K562 (cell line): ENCODE measurements at regions not wholly inside any gene's neighbourhood (a gene's known extent, or its start where the extent isn't known, plus 50 kb on each side); places are given as distances from the start of the nearest gene placed in this dataset.

Experiments used
- ATAC-seq: fragments of 200-7000 bp; cut with Tn5 transposase; 3 replicates; pipeline ENCODE4 v1.9.1; 2020; ENCODE audit warnings: moderate library complexity
- BruUV-seq: library from RNA; stranded (reverse); fragments of 400-500 nt; replicated peaks from 2 replicates; lab custom pipeline; 2021; lab: Mats Ljungman, UMichigan
- CTCF ChIA-PET: fragments of 300-600 bp; formaldehyde crosslinking; extraction: SDS; loops from one replicate; lab custom pipeline; 2021; ENCODE audit warnings: low intra/inter-chr PET ratio; lab: Yijun Ruan, JAX
- POLR2A ChIA-PET: fragments of 300-600, 350-650 bp; sonication (Branson Sonifier 250); formaldehyde crosslinking; extraction: SDS; loops from one replicate; lab custom pipeline; 2021; ENCODE audit warnings: antibody characterized with exemption, inconsistent platforms; lab: Yijun Ruan, JAX
- DNase-seq, 4 experiments: peaks; one replicate each; pipeline versions ENCODE4 v3.0.0 to v3.0.0-alpha.2; 2011 to 2018; ENCODE audit warnings: low spot score in 3 of 4, mixed read lengths in 3 of 4; ENCODE audit errors: extremely low read depth in 1 of 4
- FAIRE-seq: peaks from 2 replicates; lab custom pipeline; 2011; peaks lifted over from hg19 to GRCh38; lab: Jason Lieb, UNC
- H2AFZ ChIP-seq: 2 replicates; pipeline ENCODE4 v1.6.0; 2011; ENCODE audit warnings: low read depth, low read length, control low read depth, inconsistent platforms
- H3K27ac ChIP-seq: fragments of 200-600 bp; 3 replicates; pipeline ENCODE4 v1.8.0; 2011; ENCODE audit warnings: low read depth, mild to moderate bottlenecking, control low read depth, inconsistent platforms, low read length, moderate library complexity, mixed read lengths; ENCODE audit errors: extremely low read depth
- H3K27me3 ChIP-seq, 2 experiments: fragments of 300-600 bp in 1 of 2; 2 replicates in 1 of 2; 3 replicates in 1 of 2; pipeline versions ENCODE4 v1.6.0 to v1.8.0; 2011; ENCODE audit warnings: inconsistent platforms in 2 of 2, low read length in 2 of 2, mild to moderate bottlenecking in 1 of 2, mixed read lengths in 1 of 2, moderate library complexity in 1 of 2; ENCODE audit not compliant: control insufficient read depth in 2 of 2, insufficient read depth in 2 of 2
- H3K36me3 ChIP-seq: fragments of 300-600 bp; 3 replicates; pipeline ENCODE4 v1.8.0; 2011; ENCODE audit warnings: mild to moderate bottlenecking, low read length, inconsistent platforms; ENCODE audit not compliant: control insufficient read depth, insufficient read depth
- H3K4me1 ChIP-seq, 2 experiments: fragments of 200-600 bp in 1 of 2; replicated peaks in 1 of 2; 2 replicates in 1 of 2; 3 replicates in 1 of 2; pipeline versions ENCODE4 v1.5.1 to v1.8.0; 2011; ENCODE audit warnings: inconsistent platforms in 2 of 2, low read length in 2 of 2, mild to moderate bottlenecking in 1 of 2, mixed read lengths in 1 of 2, moderate library complexity in 1 of 2; ENCODE audit not compliant: control insufficient read depth in 2 of 2, insufficient read depth in 2 of 2
- H3K4me2 ChIP-seq: 2 replicates; pipeline ENCODE4 v1.6.1; 2011; ENCODE audit warnings: low read length, control low read depth, inconsistent platforms, mixed read lengths; ENCODE audit not compliant: insufficient read depth
- H3K4me3 ChIP-seq: fragments of 200-600 bp; sonication (generic), shearing (Covaris generic); 2 replicates; pipeline ENCODE4 v1.5.1; 2016; ENCODE audit warnings: control low read depth, inconsistent platforms
- H3K79me2 ChIP-seq: fragments of 200-600 bp; 3 replicates; pipeline ENCODE4 v1.8.0; 2011; ENCODE audit warnings: low read length, inconsistent platforms; ENCODE audit not compliant: control insufficient read depth, insufficient read depth
- H3K9ac ChIP-seq, 2 experiments: 2 replicates each; pipeline versions ENCODE4 v1.6.0 to v1.6.1; 2011; ENCODE audit warnings: low read depth in 2 of 2, low read length in 2 of 2, control low read depth in 1 of 2, inconsistent platforms in 1 of 2, mild to moderate bottlenecking in 1 of 2, mixed read lengths in 1 of 2; ENCODE audit not compliant: insufficient read depth in 1 of 2
- H3K9me1 ChIP-seq: one replicate; pipeline ENCODE4 v1.6.0; 2011; ENCODE audit warnings: inconsistent platforms, mild to moderate bottlenecking, low read length, moderate library complexity; ENCODE audit not compliant: control insufficient read depth, insufficient read depth
- H3K9me3 ChIP-seq: replicated peaks from 2 replicates; pipeline ENCODE4 v1.5.1; 2011; ENCODE audit warnings: low read depth, low read length, inconsistent platforms; ENCODE audit not compliant: control insufficient read depth, insufficient read depth
- H4K20me1 ChIP-seq: replicated peaks from 2 replicates; pipeline ENCODE4 v1.6.1; 2011; ENCODE audit warnings: low read length, inconsistent platforms, mixed read lengths; ENCODE audit not compliant: control insufficient read depth, insufficient read depth
- ARID3A ChIP-seq: IDR thresholded peaks from 2 replicates; pipeline ENCODE4 v1.6.1; 2012; ENCODE audit warnings: low read depth, low read length, improper control_type of control experiment, borderline replicate concordance
- ELK1 ChIP-seq: sonication (generic); formaldehyde crosslinking; IDR thresholded peaks from 2 replicates; pipeline ENCODE4 v1.8.1; 2022; ENCODE audit warnings: missing genetic modification reagents
- FOXO4 ChIP-seq: fragments of 450-650 bp; formaldehyde crosslinking; IDR thresholded peaks from 2 replicates; pipeline ENCODE4 v1.4.0; 2020; ENCODE audit warnings: mild to moderate bottlenecking, moderate library complexity
- MTA3 ChIP-seq: fragments of 450-650 bp; formaldehyde crosslinking; IDR thresholded peaks from 2 replicates; pipeline ENCODE4 v1.6.1; 2017; ENCODE audit warnings: mild to moderate bottlenecking, borderline replicate concordance
- RAD51 ChIP-seq: fragments of 450-650 bp; IDR thresholded peaks from 2 replicates; pipeline ENCODE4 v1.7.1; 2016; ENCODE audit warnings: low read depth, mild to moderate bottlenecking, borderline replicate concordance
- RBM25 ChIP-seq: fragments of 200-400 bp; formaldehyde crosslinking; IDR thresholded peaks from 2 replicates; pipeline ENCODE4 v1.6.1; 2018; ENCODE audit warnings: low read length, low read depth, moderate library complexity; ENCODE audit not compliant: severe bottlenecking
- TOE1 ChIP-seq, 2 experiments: fragments of 450-650 bp in 1 of 2; sonication (generic) in 1 of 2; formaldehyde crosslinking in 1 of 2; IDR thresholded peaks; 2 replicates each; pipeline versions ENCODE4 v1.7.1 to v1.8.0; 2016 to 2022; ENCODE audit warnings: borderline replicate concordance in 2 of 2, mild to moderate bottlenecking in 2 of 2, antibody characterized with exemption in 1 of 2, inconsistent platforms in 1 of 2, low read depth in 1 of 2, missing genetic modification reagents in 1 of 2, moderate library complexity in 1 of 2
- ZNF77 ChIP-seq: fragments of 250-450 bp; sonication (Bioruptor Pico); IDR thresholded peaks from 2 replicates; pipeline ENCODE4 v1.5.0; 2020
- WGBS: fragments of 100-300 bp; shearing (Covaris generic); methylation state at CpG from one replicate; pipeline ENCODE4 v1.1.6; 2016; ENCODE audit warnings: low coverage, mixed read lengths; ENCODE audit not compliant: insufficient coverage; ENCODE audit errors: missing lambda C conversion rate; 5-methylcytosine and 5-hydroxymethylcytosine counted together
- in situ Hi-C: fragments of 300-500 bp; cut with MboI; formaldehyde crosslinking; loops from 4 replicates; pipeline ENCODE4 v1.15.0; 2018; ENCODE audit warnings: inconsistent platforms, mixed read lengths
- intact Hi-C: fragments of 100-400 bp; cut with micrococcal nuclease; formaldehyde crosslinking; loops from 2 replicates; pipeline ENCODE4 v1.14.2; 2022

- TF ChIP-seq ARID3A (no peak), FOXO4 (CRISPR knock-in tag) (no peak), TOE1 (IDR thresholded peaks at IDR 0.05; ENCODE audit: borderline replicate concordance) (0 out of 2 replicates have a peak, but pooled peaks have one; percentile 33), TOE1 (CRISPR knock-in tag; IDR thresholded peaks at IDR 0.05; ENCODE audit: borderline replicate concordance, low read depth) (no peak), ZNF77 (CRISPR knock-in tag) (no peak), MTA3 (no peak), RAD51 (peak; percentile 74)
- TF ChIP-seq, all 486 proteins: peak for 7
Measured at GRCh38 chr10:31171402-31172083, 139.9 kb upstream of the ZNF438 start (continued).

- Histone ChIP-seq H3K9me3 (no peaks in the 10 kb centered on the region), H3K9ac (no peak overlapping the region), H4K20me1 (no peaks in the 10 kb centered on the region), H3K4me3 (no peak overlapping the region), H3K27ac (no peak overlapping the region), H3K9me1 (no peaks in the 10 kb centered on the region), H3K4me1 (no peaks in the 10 kb centered on the region), H3K36me3 (no peaks in the 10 kb centered on the region), H3K27me3 (no peaks in the 10 kb centered on the region; a peak in 1 of 5 replicates), H2AFZ (no peak overlapping the region), H3K79me2 (no peaks in the 10 kb centered on the region), H3K4me2 (no peak overlapping the region)
- CTCF ChIA-PET, result no interaction called here
- no peak for FAIRE-seq
- BruUV-seq, result no TSS peak
- in situ Hi-C loops, result no loop called here
- intact Hi-C loops, result no loop called here
- no peak for DNase-seq
- TF ChIP-seq RBM25 (peak; percentile 70), ELK1 (CRISPR knock-in tag) (no peak)
- POLR2A ChIA-PET, result no interaction called here
- ATAC-seq, result no peak
- WGBS, result 10% methylated on average over 1 of the region's 1 CpG
Measured at GRCh38 chr10:31172925-31173324, 141.3 kb upstream of the ZNF438 start.
